ENCODE measurements at regions not wholly inside any gene's neighbourhood (a gene's known extent, or its start where the extent isn't known, plus 50 kb on each side); places are given as distances from the start of the nearest gene placed in this dataset.

- no peak for TF ChIP-seq ZNF281 (CRISPR knock-in tag; IDR thresholded peaks at IDR 0.05)
- no peak for TF ChIP-seq GRHL2 (CRISPR knock-in tag; IDR thresholded peaks at IDR 0.05; ENCODE audit: insufficient replicate concordance, severe bottlenecking)
- no peak for TF ChIP-seq ESRRA (CRISPR knock-in tag; IDR thresholded peaks at IDR 0.05; ENCODE audit: borderline replicate concordance)
- no peak for TF ChIP-seq RELA (CRISPR knock-in tag; IDR thresholded peaks at IDR 0.05; ENCODE audit: borderline replicate concordance)
- no peak for TF ChIP-seq E2F4 (CRISPR knock-in tag; IDR thresholded peaks at IDR 0.05; ENCODE audit: borderline replicate concordance, low read depth)
- no peak for TF ChIP-seq ERG (CRISPR knock-in tag; IDR thresholded peaks at IDR 0.05)
- TF ChIP-seq IRF1 (CRISPR knock-in tag; IDR thresholded peaks at IDR 0.05), result no peak
- no peak for TF ChIP-seq AFF4 (CRISPR knock-in tag; IDR thresholded peaks at IDR 0.05; ENCODE audit: borderline replicate concordance)
- TF ChIP-seq EMX1 (CRISPR knock-in tag; IDR thresholded peaks at IDR 0.05), result no peak
- TF ChIP-seq MXD4 (CRISPR knock-in tag; IDR thresholded peaks at IDR 0.05; ENCODE audit: borderline replicate concordance), result no peak
- no peak for TF ChIP-seq TEAD1 (CRISPR knock-in tag; IDR thresholded peaks at IDR 0.05)
- TF ChIP-seq ZNF512 (CRISPR knock-in tag; IDR thresholded peaks at IDR 0.05; ENCODE audit: borderline replicate concordance), result no peak
- TF ChIP-seq NR2C2 (CRISPR knock-in tag; IDR thresholded peaks at IDR 0.05), result no peak
- TF ChIP-seq FOXP4 (CRISPR knock-in tag; IDR thresholded peaks at IDR 0.05), result no peak
- no peak for TF ChIP-seq USF1 (CRISPR knock-in tag; IDR thresholded peaks at IDR 0.05)
- TF ChIP-seq NR3C1 (CRISPR knock-in tag; conservative IDR thresholded peaks at IDR 0.05; ENCODE audit: low read depth), result no peak
- TF ChIP-seq NFE2L1 (CRISPR knock-in tag; IDR thresholded peaks at IDR 0.05), result no peak
- TF ChIP-seq ZNF121 (CRISPR knock-in tag; IDR thresholded peaks at IDR 0.05), result no peak
- no peak for TF ChIP-seq TEAD4 (CRISPR knock-in tag; IDR thresholded peaks at IDR 0.05)
- no peak for TF ChIP-seq NFATC4 (CRISPR knock-in tag; IDR thresholded peaks at IDR 0.05)
- Mint-ChIP-seq H3K4me3 (no peak overlapping the region), H3K27me3 (ENCODE audit: low read depth) (no peaks in the 10 kb centered on the region), H3K27ac (no peak overlapping the region), H3K9me3 (no peaks in the 10 kb centered on the region), H3K4me1 (peaks cover 16% of the 10 kb centered on the region), H3K36me3 (no peaks in the 10 kb centered on the region)
- ChIA-PET POLR2A (no interaction called here), CTCF (no interaction called here)
- DNase-seq (ENCODE audit: low spot score), result no peak
- ATAC-seq, result no peak
Observed at GRCh38 chr1:192442736-192443135, 125.9 kb downstream of the RGS21 start.

Measured in WTC11 (cell line).